GM19463 (cell line): ENCODE measurements at regions not wholly inside any gene's neighbourhood (a gene's known extent, or its start where the extent isn't known, plus 50 kb on each side); places are given as distances from the start of the nearest gene placed in this dataset.

Experiments
- ATAC-seq: cut with Tn5 transposase; IDR thresholded peaks from one replicate; pipeline ENCODE4 v1.9.1; 2021; ENCODE audit warnings: mild to moderate bottlenecking, moderate library complexity; ENCODE audit not compliant: unreplicated experiment

- no peak for ATAC-seq
Measured at GRCh38 chr4:17188125-17188524, 289.7 kb upstream of the LDB2 start.

- no peak for ATAC-seq
Measured at GRCh38 chr4:17187003-17187402, 288.6 kb upstream of the LDB2 start.

GRCh38 chr4:17182888-17183287 lies 284.4 kb upstream of the LDB2 start:
- ATAC-seq, result no peak

GRCh38 chr4:17174751-17175150 lies 276.3 kb upstream of the LDB2 start:
- no peak for ATAC-seq

GRCh38 chr4:17173300-17173699 lies 274.9 kb upstream of the LDB2 start:
- ATAC-seq, result no peak

- no peak for ATAC-seq
Measured at GRCh38 chr4:17170131-17170530, 271.7 kb upstream of the LDB2 start.

- no peak for ATAC-seq
Measured at GRCh38 chr4:17169699-17170098, 271.3 kb upstream of the LDB2 start.

- no peak for ATAC-seq
Measured at GRCh38 chr4:17168571-17168970, 270.1 kb upstream of the LDB2 start.

GRCh38 chr4:17166954-17167353 lies 268.5 kb upstream of the LDB2 start:
- no peak for ATAC-seq

GRCh38 chr4:17165286-17165685 lies 266.8 kb upstream of the LDB2 start:
- ATAC-seq, result no peak

GRCh38 chr4:17164666-17165065 lies 266.2 kb upstream of the LDB2 start:
- ATAC-seq, result no peak

- ATAC-seq, result no peak
Measured at GRCh38 chr4:17163156-17163771, 264.8 kb upstream of the LDB2 start.

GRCh38 chr4:17157304-17157703 lies 258.9 kb upstream of the LDB2 start:
- ATAC-seq, result no peak

GRCh38 chr4:17155486-17155885 lies 257.0 kb upstream of the LDB2 start:
- ATAC-seq, result no peak

GRCh38 chr4:17153572-17153971 lies 255.1 kb upstream of the LDB2 start:
- no peak for ATAC-seq

GRCh38 chr4:17152941-17153540 lies 254.6 kb upstream of the LDB2 start:
- no peak for ATAC-seq

- no peak for ATAC-seq
Measured at GRCh38 chr4:17142232-17142711, 243.8 kb upstream of the LDB2 start.

GRCh38 chr4:17138847-17139246 lies 240.4 kb upstream of the LDB2 start:
- no peak for ATAC-seq

- no peak for ATAC-seq
Measured at GRCh38 chr4:17134565-17134964, 236.1 kb upstream of the LDB2 start.

GRCh38 chr4:17134100-17134499 lies 235.7 kb upstream of the LDB2 start:
- no peak for ATAC-seq

GRCh38 chr4:17132226-17132625 lies 233.8 kb upstream of the LDB2 start:
- ATAC-seq, result no peak

GRCh38 chr4:17128268-17128667 lies 229.8 kb upstream of the LDB2 start:
- ATAC-seq, result no peak
